ENCODE measurements at regions not wholly inside any gene's neighbourhood (a gene's known extent, or its start where the extent isn't known, plus 50 kb on each side); places are given as distances from the start of the nearest gene placed in this dataset.

DNA sequence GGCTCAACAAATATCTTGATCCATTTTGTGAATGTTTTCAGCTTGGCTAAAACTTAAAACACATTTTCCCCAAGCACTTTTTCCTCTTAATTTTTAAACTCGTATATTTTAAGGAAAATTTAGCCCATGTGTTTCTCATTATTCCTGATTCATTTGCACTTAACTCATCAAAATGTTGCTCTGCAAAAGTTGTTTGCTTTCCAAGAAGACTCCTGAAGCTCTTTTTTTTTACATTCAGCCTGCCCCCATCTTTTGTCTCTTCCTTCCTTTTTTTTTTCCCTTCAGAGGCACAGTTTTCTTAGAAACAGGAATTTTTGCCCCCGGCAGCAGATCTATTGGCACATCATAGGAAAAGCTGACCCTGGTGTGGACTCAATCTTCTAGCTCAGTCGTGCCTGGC lies 155.0 kb upstream of the SALL1 start:
- H3K36me3 ChIP-seq = no peaks in the 10 kb centered on the region
- TF ChIP-seq POLR2AphosphoS5 (IDR thresholded peaks at IDR 0.05) (no peak), EP300 (IDR thresholded peaks at IDR 0.05; ENCODE audit: low read depth) (no peak), POLR2A (IDR thresholded peaks at IDR 0.05) (no peak)
- TF ChIP-seq, protein P1, sequence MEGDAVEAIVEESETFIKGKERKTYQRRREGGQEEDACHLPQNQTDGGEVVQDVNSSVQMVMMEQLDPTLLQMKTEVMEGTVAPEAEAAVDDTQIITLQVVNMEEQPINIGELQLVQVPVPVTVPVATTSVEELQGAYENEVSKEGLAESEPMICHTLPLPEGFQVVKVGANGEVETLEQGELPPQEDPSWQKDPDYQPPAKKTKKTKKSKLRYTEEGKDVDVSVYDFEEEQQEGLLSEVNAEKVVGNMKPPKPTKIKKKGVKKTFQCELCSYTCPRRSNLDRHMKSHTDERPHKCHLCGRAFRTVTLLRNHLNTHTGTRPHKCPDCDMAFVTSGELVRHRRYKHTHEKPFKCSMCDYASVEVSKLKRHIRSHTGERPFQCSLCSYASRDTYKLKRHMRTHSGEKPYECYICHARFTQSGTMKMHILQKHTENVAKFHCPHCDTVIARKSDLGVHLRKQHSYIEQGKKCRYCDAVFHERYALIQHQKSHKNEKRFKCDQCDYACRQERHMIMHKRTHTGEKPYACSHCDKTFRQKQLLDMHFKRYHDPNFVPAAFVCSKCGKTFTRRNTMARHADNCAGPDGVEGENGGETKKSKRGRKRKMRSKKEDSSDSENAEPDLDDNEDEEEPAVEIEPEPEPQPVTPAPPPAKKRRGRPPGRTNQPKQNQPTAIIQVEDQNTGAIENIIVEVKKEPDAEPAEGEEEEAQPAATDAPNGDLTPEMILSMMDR (IDR thresholded peaks at IDR 0.05) = no peak
- intact Hi-C loops (cut with DNase I; ENCODE audit: low total_unique reads) = no loop called here
- no peak overlapping the region for H3K27ac ChIP-seq
- DNase-seq = no peak
- no peak overlapping the region for H3K4me3 ChIP-seq
- in situ Hi-C loops (cut with MboI; ENCODE audit: low pct_ligation_motif_present in 1 of 4, low pct_unique_long_range_greater_than_20kb in 1 of 4, low sequenced_read_pairs in 3 of 4) = no loop called here
- no peaks in the 10 kb centered on the region for H3K9me3 ChIP-seq
- WGBS, 2 donors (ENCODE audit: low coverage in 1 of 2) = 51 to 59% methylated on average over 3 of the region's 3 CpGs
- H3K27me3 ChIP-seq = no peaks in the 10 kb centered on the region
- H3K4me1 ChIP-seq = no peaks in the 10 kb centered on the region

DNA sequence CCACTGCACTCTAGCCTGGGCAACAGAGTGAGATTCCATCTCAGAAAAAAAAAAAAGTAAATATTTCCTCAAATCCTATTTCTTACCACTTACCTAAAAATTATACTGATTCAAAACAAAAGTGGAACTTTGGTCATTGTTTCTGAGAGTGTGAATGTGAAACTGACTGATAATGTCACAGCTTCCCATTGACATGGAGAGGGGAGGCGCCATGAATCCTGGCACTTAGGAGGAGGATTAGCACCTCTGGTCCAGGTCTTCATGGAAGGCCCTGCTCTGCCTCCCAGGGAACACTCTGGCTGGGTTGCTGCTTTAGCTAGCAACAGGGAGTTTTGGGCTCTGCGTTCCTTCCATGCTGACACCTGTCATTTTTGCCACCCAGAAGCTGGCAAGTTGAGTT lies 154.3 kb upstream of the SALL1 start:
- Histone ChIP-seq H3K36me3 (no peaks in the 10 kb centered on the region), H3K9me3 (no peaks in the 10 kb centered on the region), H3K27me3 (no peaks in the 10 kb centered on the region), H3K4me3 (no peak overlapping the region), H3K4me1 (no peaks in the 10 kb centered on the region), H3K27ac (no peak overlapping the region)
- DNase-seq = no peak
- WGBS, 2 donors (ENCODE audit: low coverage in 1 of 2) = 67 to 100% methylated on average over 1 to 2 of the region's 2 CpGs
- in situ Hi-C loops (cut with MboI; ENCODE audit: low pct_ligation_motif_present in 1 of 4, low pct_unique_long_range_greater_than_20kb in 1 of 4, low sequenced_read_pairs in 3 of 4) (no loop called here), intact Hi-C loops (cut with DNase I; ENCODE audit: low total_unique reads) (no loop called here)
- TF ChIP-seq POLR2AphosphoS5 (IDR thresholded peaks at IDR 0.05) = no peak
- no peak for TF ChIP-seq EP300 (IDR thresholded peaks at IDR 0.05; ENCODE audit: low read depth)
- TF ChIP-seq, protein P1 (IDR thresholded peaks at IDR 0.05) = no peak
- no peak for TF ChIP-seq POLR2A (IDR thresholded peaks at IDR 0.05)

DNA sequence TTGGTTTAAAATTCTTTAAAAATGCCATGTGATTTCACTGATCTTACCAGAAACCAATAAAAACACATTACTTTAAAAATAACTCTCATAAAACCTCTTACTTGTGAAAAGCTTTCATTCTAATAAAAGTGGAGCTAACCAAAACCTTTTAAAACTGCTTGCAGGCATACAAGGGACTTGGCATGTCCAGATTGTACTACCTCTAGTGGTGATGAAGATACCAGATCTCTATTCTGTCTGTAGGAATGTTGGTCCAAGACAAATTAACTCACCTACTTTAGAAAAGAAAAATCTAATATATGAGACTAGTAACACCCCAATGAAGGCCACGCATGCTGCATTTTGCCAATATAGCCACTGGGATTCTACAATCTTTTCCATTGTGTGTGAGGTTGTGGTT lies 151.0 kb upstream of the SALL1 start:
- in situ Hi-C loops (cut with MboI; ENCODE audit: low pct_ligation_motif_present in 1 of 4, low pct_unique_long_range_greater_than_20kb in 1 of 4, low sequenced_read_pairs in 3 of 4) = no loop called here
- 86 to 90% methylated on average over 1 of the region's 1 CpG for WGBS, 2 donors (ENCODE audit: low coverage in 1 of 2)
- Histone ChIP-seq H3K27me3 (no peaks in the 10 kb centered on the region), H3K36me3 (no peaks in the 10 kb centered on the region), H3K4me1 (no peaks in the 10 kb centered on the region), H3K27ac (no peak overlapping the region), H3K4me3 (no peak overlapping the region), H3K9me3 (no peaks in the 10 kb centered on the region)
- DNase-seq = no peak
- intact Hi-C loops (cut with DNase I; ENCODE audit: low total_unique reads) = no loop called here
- TF ChIP-seq, protein P1 (IDR thresholded peaks at IDR 0.05) = no peak

DNA sequence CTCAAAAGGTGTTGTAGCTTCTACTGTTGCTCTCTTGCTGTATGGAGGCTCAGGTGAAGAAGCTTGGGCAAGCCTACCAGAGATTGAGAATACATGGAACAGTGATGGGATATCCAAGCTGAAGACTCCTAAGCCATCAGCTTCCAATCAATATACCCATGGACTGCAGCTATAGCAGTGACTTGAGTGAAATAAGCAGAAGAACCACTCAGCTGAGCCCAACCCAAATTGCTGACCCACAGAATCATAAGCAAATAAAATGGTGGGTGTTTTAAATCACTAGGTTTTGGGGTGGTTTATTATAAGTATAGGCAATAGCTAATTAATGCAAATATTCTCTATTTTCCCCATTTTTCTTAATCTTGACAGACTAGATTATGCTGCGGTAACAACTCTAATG lies 147.7 kb upstream of the SALL1 start:
- DNase-seq = no peak
- WGBS, 2 donors (ENCODE audit: low coverage in 1 of 2) = 95% methylated on average over 1 of the region's 1 CpG; no CpG with 5 or more reads in 1 of the 2 donors
- Histone ChIP-seq H3K4me3 (no peak overlapping the region), H3K27ac (no peak overlapping the region), H3K27me3 (no peaks in the 10 kb centered on the region), H3K9me3 (no peaks in the 10 kb centered on the region), H3K36me3 (no peaks in the 10 kb centered on the region), H3K4me1 (no peaks in the 10 kb centered on the region)
- intact Hi-C loops (cut with DNase I; ENCODE audit: low total_unique reads) (no loop called here), in situ Hi-C loops (cut with MboI; ENCODE audit: low pct_ligation_motif_present in 1 of 4, low pct_unique_long_range_greater_than_20kb in 1 of 4, low sequenced_read_pairs in 3 of 4) (no loop called here)
- TF ChIP-seq POLR2A (IDR thresholded peaks at IDR 0.05) (no peak), POLR2AphosphoS5 (IDR thresholded peaks at IDR 0.05) (no peak), EP300 (IDR thresholded peaks at IDR 0.05; ENCODE audit: low read depth) (no peak)
- TF ChIP-seq, protein P1 (IDR thresholded peaks at IDR 0.05) = no peak

Measured in transverse colon (tissue), 4 donors.